ENCODE measurements at regions not wholly inside any gene's neighbourhood (a gene's known extent, or its start where the extent isn't known, plus 50 kb on each side); places are given as distances from the start of the nearest gene placed in this dataset.

DNA sequence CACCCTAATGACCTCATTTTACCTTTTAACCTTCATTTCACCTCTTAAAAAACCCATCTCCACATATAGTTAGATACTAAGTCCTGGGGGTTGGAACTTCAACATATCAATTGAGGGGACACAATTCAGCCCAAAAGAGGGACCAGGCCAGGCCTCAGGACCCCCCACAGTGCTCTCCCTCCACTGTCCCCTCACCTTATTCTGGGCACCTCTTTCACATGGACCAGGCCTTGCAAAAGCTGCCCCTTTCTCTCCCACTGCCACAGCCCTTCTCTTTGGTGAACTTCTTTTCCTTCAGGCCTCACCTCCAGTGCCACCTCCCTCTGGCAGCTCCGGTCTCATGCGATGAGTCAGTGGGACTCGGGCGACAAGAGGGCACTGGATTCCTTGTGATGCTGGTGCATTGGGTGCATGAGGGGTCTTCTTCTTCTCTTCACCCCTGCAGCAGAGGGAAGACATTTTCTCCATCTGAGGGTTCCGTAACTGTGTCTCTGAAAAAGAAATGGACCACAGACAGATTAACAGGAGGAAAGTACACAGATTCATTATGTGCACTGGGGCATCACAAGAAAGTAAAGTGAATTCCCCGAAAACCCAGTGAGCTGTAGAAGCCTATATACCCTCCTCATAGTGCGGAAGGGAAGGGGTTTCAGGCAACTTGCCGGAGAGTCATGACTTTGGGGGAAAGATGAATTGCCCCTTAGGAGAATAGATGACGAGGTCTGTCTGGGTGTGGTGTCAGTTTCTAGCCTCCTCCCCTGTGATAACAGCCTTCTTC is 288.7 kb upstream of the IGFBP3 start:
- no peak for TF ChIP-seq ZNF121 (CRISPR knock-in tag; IDR thresholded peaks at IDR 0.05)
- TF ChIP-seq, protein P1, sequence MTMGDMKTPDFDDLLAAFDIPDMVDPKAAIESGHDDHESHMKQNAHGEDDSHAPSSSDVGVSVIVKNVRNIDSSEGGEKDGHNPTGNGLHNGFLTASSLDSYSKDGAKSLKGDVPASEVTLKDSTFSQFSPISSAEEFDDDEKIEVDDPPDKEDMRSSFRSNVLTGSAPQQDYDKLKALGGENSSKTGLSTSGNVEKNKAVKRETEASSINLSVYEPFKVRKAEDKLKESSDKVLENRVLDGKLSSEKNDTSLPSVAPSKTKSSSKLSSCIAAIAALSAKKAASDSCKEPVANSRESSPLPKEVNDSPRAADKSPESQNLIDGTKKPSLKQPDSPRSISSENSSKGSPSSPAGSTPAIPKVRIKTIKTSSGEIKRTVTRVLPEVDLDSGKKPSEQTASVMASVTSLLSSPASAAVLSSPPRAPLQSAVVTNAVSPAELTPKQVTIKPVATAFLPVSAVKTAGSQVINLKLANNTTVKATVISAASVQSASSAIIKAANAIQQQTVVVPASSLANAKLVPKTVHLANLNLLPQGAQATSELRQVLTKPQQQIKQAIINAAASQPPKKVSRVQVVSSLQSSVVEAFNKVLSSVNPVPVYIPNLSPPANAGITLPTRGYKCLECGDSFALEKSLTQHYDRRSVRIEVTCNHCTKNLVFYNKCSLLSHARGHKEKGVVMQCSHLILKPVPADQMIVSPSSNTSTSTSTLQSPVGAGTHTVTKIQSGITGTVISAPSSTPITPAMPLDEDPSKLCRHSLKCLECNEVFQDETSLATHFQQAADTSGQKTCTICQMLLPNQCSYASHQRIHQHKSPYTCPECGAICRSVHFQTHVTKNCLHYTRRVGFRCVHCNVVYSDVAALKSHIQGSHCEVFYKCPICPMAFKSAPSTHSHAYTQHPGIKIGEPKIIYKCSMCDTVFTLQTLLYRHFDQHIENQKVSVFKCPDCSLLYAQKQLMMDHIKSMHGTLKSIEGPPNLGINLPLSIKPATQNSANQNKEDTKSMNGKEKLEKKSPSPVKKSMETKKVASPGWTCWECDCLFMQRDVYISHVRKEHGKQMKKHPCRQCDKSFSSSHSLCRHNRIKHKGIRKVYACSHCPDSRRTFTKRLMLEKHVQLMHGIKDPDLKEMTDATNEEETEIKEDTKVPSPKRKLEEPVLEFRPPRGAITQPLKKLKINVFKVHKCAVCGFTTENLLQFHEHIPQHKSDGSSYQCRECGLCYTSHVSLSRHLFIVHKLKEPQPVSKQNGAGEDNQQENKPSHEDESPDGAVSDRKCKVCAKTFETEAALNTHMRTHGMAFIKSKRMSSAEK (CRISPR knock-in tag; IDR thresholded peaks at IDR 0.05; ENCODE audit: borderline replicate concordance) = no peak
